HG03039 (cell line): ENCODE measurements at regions not wholly inside any gene's neighbourhood (a gene's known extent, or its start where the extent isn't known, plus 50 kb on each side); places are given as distances from the start of the nearest gene placed in this dataset.
"Not testable (repeated sequence)": the region's sequence is repeated elsewhere in the genome, so short reads cannot be mapped to it uniquely, and the experiment has no call there.

Source experiments
- ATAC-seq: cut with Tn5 transposase; IDR thresholded peaks from one replicate; pipeline ENCODE4 v1.9.1; 2021; ENCODE audit warnings: mild to moderate bottlenecking, moderate library complexity; ENCODE audit not compliant: unreplicated experiment

GRCh38 chr11:87778357-87778756, 396.9 kb downstream of the RAB38 start:
- ATAC-seq, result no peak

GRCh38 chr11:87775036-87775435, 400.2 kb downstream of the RAB38 start:
- ATAC-seq, result no peak

- no peak for ATAC-seq
These were observed 405.6 kb downstream of the RAB38 start for GRCh38 chr11:87769661-87770060.

DNA sequence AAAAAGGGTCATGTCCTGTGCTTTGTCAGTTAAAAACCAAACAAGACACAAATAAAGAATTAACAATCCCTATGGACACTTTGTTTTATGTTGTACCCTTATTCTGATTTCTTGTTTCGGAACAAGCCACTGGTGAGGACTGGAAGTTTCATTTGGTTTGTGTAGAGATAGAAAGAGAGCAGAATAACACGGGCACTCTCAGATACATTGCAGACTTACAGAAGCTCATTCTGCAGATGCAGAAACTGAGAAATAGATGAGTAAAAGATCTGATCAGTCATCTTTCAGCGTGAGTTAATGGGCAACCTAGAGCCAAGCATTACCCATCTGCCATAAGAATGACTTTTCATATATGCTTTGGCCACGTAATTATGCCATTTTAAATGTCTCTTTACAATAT, 407.6 kb downstream of the RAB38 start:
- no peak for ATAC-seq

DNA sequence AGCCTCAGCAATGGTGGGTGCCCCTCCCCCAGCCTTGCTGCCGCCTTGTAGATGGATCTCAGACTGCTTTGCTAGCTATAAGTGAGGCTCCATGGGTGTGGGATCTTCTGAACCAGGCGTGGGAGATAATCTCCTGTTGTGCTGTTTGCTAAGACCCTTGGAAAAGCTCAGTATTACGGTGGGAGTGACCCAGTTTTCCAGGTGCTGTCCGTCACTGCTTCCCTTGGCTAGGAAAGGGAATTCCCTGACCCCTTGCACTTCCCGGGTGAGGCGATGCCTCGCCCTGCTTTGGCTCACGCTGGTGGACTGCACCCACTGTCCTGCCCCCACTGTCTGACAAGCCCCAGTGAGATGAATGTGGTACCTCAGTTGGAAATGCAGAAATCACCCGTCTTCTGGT, 411.2 kb downstream of the RAB38 start:
- not testable (repeated sequence) for ATAC-seq

- ATAC-seq, result no peak
These were observed 420.6 kb downstream of the RAB38 start for GRCh38 chr11:87754685-87755084.

GRCh38 chr11:87753143-87753542, 422.1 kb downstream of the RAB38 start:
- ATAC-seq, result no peak

- no peak for ATAC-seq
These were observed 432.2 kb downstream of the RAB38 start for GRCh38 chr11:87743007-87743406.

GRCh38 chr11:87740968-87741367, 434.3 kb downstream of the RAB38 start:
- no peak for ATAC-seq

DNA sequence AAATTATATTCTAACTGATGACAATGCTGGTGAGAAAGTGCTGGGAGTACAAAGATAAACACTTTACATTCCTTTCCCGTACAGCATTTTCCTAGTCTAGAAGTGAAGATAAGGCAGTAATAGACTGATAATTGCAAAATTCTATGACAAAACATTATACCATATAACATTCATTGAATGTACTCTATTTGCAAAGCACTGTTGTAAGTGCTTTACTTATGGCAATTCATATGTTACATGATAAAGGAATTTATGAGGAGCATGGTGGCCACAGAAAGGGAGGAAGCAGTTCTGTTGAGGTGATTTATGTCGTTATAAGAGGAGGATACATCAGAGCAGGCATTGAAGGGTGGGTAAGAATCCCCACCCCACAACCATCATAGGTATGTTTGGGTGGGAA, 434.8 kb downstream of the RAB38 start:
- no peak for ATAC-seq

- no peak for ATAC-seq
These were observed 435.5 kb downstream of the RAB38 start for GRCh38 chr11:87739766-87740165.

GRCh38 chr11:87739261-87739660, 436.0 kb downstream of the RAB38 start:
- ATAC-seq, result no peak

DNA sequence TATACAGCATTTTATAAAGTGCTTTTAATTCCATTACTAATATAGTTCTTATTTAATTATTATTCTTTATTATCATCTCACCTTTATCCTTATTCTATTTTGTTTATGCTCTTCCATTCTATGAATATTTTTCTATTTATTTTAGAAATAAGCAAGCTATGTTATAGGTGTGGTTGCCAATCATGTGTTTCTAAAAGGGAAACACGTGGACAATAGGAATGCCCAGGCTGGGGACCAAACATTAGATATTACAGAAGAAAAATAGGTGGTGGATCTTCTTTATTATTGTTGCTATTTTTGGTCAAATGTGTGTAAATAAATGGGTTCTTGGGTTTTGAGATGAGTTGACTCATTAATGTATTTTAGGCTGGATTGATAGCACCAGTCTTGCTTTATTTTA, 438.3 kb downstream of the RAB38 start:
- no peak for ATAC-seq

DNA sequence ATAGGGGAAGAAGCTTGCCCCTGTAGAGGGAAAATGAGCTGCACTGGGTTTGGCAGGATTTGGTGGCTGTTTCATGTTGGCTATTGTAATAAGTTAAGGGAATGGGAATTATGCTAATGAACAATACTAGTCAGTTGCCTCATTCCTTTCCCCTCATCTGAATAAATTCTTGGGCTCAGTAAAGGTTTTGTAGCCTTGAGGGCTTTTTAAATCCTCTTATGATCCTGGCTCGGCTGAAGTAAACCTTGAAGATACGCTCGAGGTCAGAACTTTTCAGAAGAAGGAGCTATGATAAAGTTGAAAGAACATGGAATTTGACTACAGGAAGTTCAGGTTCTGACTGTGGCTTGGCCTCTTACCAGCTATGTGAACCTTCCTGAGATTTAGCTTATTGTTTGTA, 448.7 kb downstream of the RAB38 start:
- no peak for ATAC-seq

- no peak for ATAC-seq
These were observed 450.9 kb downstream of the RAB38 start for GRCh38 chr11:87724358-87724757.

- ATAC-seq, result peak; percentile 65
These were observed 452.3 kb downstream of the RAB38 start for GRCh38 chr11:87722756-87723565.

DNA sequence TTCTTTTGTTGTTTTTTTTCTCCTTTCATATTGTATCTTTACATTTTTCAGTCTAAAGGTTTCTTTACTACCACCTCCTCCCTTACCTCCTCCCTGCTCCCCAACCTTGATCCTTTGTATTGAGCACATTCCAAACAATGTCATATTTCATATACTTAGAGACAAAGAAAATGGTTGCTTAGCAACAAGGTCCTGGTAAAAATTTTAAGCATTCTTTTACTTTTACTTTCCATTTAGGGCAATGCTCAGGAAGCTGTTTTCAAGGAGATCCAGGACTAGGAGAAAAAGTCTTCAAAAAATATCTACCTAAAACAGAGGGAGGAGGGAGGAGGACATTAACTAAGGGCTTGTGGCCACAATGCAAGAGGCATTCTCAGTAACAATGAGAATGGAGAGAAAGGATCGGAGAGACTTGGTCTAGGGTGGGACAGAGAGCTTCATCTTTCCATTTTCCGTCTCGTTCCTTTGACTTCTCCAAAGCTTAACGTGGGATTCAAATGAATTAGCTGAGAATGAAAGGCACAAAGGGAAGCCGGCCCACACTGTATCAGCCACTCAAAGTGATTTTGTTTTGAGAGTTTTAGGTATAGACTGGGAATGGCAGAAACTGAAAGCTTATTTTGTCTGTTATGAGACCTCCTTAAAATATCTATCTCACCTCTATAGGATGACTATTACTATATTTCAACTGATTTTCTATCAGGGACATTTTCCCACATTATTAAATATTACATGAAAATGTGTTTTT, 455.7 kb downstream of the RAB38 start:
- no peak for ATAC-seq

GRCh38 chr11:87712802-87713202, 462.4 kb downstream of the RAB38 start:
- no peak for ATAC-seq

DNA sequence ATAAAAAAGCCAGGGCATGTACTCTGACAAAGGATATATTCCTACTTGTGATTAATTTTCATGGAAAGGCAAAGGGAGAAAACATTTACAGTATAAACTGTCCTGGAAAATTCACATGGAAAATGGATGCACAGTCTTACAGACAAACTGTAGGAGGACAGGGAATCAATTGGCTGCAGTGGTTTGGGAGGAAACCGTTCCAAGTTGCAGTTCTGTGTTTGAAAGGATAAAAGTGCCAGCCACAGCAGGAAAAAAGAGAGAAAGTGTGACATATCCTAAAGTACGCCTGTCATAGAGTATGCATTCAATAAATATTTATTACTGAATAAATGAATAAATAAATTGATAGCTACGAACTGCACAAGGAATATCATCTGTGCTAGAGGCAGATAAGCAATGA, 462.9 kb downstream of the RAB38 start:
- ATAC-seq, result no peak

GRCh38 chr11:87703589-87703988, 471.7 kb downstream of the RAB38 start:
- ATAC-seq, result not testable (repeated sequence)

DNA sequence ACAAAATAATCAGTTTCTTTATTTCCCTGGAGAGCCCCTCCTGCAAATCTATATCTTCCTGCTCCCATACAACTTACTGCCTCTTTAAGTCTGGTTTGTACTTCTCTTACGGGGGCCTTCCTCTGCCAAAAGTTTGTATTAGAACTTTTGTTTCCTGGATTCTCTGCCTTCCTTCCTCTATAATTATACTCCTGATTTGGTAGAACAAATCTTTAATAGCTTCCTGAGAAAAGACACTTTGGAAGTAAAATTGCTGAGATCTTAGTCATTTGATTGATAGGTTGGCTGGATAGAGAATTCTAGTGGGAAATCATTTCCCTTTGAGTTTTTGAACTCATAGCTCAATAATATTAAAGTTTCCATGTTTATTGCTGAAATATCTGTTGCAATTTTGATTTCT, 499.2 kb downstream of the RAB38 start:
- no peak for ATAC-seq

DNA sequence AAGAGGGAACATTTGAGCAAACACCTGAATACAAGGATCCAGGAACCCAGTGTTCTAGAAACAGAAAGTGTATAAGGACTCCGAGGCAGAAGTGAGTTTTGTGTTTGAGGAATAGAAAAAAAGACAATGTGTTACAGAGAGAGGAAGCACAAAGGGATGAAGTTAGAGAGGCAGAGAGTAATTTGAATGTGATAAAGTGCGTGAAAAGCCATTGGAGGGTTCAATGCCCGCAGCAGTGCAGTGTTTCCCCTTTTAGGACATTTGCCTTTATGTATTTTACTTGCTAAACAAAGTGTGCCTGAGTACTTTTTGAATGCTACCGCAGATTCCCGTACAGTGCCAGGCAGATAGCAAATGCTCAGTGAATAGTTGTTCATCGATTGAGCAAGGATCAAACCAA, 508.5 kb downstream of the RAB38 start:
- ATAC-seq, result no peak
